PFSK-1 (cell line): ENCODE measurements at regions not wholly inside any gene's neighbourhood (a gene's known extent, or its start where the extent isn't known, plus 50 kb on each side); places are given as distances from the start of the nearest gene placed in this dataset.

Experiments used
- POLR2AphosphoS5 ChIP-seq: IDR thresholded peaks from 2 replicates; pipeline ENCODE4 v1.6.1; 2012; ENCODE audit warnings: low read depth, mild to moderate bottlenecking, control low read depth, low read length, moderate library complexity
- SIN3A ChIP-seq: IDR thresholded peaks from 2 replicates; pipeline ENCODE4 v1.6.1; 2012; ENCODE audit warnings: mild to moderate bottlenecking, low read length, moderate library complexity, borderline replicate concordance; ENCODE audit not compliant: insufficient read depth
- TF ChIP-seq, protein P1 (sequence below), 2 experiments: IDR thresholded peaks; 2 replicates each; pipeline versions ENCODE4 v1.6.1 to v1.8.0; 2011 to 2012; ENCODE audit warnings: low read depth in 2 of 2, low read length in 2 of 2, control low read depth in 1 of 2, inconsistent platforms in 1 of 2, mild to moderate bottlenecking in 1 of 2, moderate library complexity in 1 of 2; ENCODE audit not compliant: insufficient read depth in 1 of 2

DNA sequence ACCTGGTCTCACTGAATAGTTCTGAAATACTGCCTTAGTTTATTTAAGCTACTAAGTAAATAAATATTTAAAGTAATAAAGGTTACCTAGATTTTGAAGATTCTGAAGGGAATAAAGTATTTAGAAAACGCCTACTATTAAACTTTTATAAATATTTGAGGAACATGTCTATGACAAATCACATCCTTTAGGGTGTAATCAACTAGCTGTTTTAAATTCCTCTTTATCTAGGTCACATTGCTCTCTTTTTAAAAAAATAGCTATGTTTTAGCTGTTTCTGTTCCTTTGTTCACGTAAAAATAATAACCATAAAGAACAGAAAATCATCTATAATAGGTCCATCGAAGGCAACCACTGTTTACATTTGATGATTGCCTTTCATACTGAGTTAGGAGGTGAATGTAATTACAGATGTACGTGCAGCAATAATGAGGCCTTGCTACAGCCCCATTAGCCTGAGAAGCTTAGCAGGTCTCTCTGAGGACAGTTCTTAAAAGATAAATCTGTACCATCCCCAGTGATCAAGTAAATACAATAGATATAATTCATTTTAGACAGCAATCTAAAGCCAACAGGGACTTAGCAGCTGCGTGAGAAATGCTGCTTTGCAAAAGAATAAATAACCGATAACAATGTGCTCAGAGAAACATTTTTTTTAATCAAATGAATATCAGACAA is 449.5 kb downstream of the LIG4 start:
- no peak for TF ChIP-seq POLR2AphosphoS5
- TF ChIP-seq, protein P1, sequence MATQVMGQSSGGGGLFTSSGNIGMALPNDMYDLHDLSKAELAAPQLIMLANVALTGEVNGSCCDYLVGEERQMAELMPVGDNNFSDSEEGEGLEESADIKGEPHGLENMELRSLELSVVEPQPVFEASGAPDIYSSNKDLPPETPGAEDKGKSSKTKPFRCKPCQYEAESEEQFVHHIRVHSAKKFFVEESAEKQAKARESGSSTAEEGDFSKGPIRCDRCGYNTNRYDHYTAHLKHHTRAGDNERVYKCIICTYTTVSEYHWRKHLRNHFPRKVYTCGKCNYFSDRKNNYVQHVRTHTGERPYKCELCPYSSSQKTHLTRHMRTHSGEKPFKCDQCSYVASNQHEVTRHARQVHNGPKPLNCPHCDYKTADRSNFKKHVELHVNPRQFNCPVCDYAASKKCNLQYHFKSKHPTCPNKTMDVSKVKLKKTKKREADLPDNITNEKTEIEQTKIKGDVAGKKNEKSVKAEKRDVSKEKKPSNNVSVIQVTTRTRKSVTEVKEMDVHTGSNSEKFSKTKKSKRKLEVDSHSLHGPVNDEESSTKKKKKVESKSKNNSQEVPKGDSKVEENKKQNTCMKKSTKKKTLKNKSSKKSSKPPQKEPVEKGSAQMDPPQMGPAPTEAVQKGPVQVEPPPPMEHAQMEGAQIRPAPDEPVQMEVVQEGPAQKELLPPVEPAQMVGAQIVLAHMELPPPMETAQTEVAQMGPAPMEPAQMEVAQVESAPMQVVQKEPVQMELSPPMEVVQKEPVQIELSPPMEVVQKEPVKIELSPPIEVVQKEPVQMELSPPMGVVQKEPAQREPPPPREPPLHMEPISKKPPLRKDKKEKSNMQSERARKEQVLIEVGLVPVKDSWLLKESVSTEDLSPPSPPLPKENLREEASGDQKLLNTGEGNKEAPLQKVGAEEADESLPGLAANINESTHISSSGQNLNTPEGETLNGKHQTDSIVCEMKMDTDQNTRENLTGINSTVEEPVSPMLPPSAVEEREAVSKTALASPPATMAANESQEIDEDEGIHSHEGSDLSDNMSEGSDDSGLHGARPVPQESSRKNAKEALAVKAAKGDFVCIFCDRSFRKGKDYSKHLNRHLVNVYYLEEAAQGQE (IDR thresholded peaks at IDR 0.05; ENCODE audit: insufficient read depth in 1 of 2, low read depth in 2 of 2, low read length in 2 of 2), result no peak
- TF ChIP-seq SIN3A, result no peak
